SK-N-SH (cell line): ENCODE measurements at regions not wholly inside any gene's neighbourhood (a gene's known extent, or its start where the extent isn't known, plus 50 kb on each side); places are given as distances from the start of the nearest gene placed in this dataset.

ENCODE experiments used
- EP300 ChIP-seq, 2 experiments: IDR thresholded peaks; 2 replicates each; pipeline versions ENCODE4 v1.4.0 to v1.6.1; 2012; ENCODE audit warnings: borderline replicate concordance in 1 of 2, low read depth in 1 of 2, low read length in 1 of 2
- POLR2AphosphoS5 ChIP-seq: IDR thresholded peaks from 2 replicates; pipeline ENCODE4 v1.6.1; 2012; ENCODE audit warnings: low read depth, low read length
- SIN3A ChIP-seq: IDR thresholded peaks from 2 replicates; pipeline ENCODE4 v1.6.1; 2012; ENCODE audit warnings: low read depth, mild to moderate bottlenecking, low read length, moderate library complexity, borderline replicate concordance
- TAF1 ChIP-seq: IDR thresholded peaks from 2 replicates; pipeline ENCODE4 v1.6.1; 2012; ENCODE audit warnings: low read depth, mild to moderate bottlenecking, low read length, moderate library complexity, borderline replicate concordance
- TF ChIP-seq, protein P1 (sequence below): fragments of 200-600 bp; sonication (generic); IDR thresholded peaks from 2 replicates; pipeline ENCODE4 v1.6.1; 2017; ENCODE audit warnings: antibody characterized with exemption, mild to moderate bottlenecking, moderate library complexity
- TF ChIP-seq, protein P2 (sequence below): fragments of 150-350 bp; IDR thresholded peaks from 2 replicates; pipeline ENCODE4 v1.6.1; 2016; ENCODE audit warnings: mild to moderate bottlenecking, low read depth, low read length

DNA sequence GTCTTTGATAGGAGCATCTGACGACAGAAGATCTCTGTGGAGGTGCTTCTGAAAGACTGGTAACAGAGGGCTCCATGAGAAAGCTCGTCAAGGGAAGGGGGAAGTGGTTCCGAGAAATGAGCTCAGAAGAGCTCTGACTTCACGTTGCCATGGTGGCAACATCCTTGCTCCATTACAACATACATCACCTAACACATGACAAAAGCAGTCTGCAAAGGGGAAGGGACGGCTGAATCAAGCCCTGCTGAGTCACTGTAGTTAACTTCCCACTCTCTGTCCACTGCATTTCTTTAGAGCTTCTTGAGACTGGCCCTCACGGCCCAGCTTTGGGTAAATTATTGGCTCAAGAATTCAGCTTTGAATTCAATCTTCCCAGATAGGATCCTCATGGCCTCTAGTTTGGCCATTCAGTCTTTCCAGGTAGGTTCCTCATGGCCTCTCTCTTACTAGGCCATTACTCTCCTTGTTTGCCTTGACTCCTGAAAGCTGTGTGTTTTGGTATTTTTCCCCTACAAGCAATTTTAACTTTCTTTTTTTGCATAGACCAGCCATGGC lies 88.0 kb upstream of the ZNF648 start:
- TF ChIP-seq, protein P1, sequence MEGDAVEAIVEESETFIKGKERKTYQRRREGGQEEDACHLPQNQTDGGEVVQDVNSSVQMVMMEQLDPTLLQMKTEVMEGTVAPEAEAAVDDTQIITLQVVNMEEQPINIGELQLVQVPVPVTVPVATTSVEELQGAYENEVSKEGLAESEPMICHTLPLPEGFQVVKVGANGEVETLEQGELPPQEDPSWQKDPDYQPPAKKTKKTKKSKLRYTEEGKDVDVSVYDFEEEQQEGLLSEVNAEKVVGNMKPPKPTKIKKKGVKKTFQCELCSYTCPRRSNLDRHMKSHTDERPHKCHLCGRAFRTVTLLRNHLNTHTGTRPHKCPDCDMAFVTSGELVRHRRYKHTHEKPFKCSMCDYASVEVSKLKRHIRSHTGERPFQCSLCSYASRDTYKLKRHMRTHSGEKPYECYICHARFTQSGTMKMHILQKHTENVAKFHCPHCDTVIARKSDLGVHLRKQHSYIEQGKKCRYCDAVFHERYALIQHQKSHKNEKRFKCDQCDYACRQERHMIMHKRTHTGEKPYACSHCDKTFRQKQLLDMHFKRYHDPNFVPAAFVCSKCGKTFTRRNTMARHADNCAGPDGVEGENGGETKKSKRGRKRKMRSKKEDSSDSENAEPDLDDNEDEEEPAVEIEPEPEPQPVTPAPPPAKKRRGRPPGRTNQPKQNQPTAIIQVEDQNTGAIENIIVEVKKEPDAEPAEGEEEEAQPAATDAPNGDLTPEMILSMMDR = no peak
- TF ChIP-seq TAF1 (no peak), EP300 (IDR thresholded peaks at IDR 0.05; ENCODE audit: borderline replicate concordance in 1 of 2, low read depth in 1 of 2, low read length in 1 of 2) (no peak), POLR2AphosphoS5 (no peak), SIN3A (no peak)
- TF ChIP-seq, protein P2, sequence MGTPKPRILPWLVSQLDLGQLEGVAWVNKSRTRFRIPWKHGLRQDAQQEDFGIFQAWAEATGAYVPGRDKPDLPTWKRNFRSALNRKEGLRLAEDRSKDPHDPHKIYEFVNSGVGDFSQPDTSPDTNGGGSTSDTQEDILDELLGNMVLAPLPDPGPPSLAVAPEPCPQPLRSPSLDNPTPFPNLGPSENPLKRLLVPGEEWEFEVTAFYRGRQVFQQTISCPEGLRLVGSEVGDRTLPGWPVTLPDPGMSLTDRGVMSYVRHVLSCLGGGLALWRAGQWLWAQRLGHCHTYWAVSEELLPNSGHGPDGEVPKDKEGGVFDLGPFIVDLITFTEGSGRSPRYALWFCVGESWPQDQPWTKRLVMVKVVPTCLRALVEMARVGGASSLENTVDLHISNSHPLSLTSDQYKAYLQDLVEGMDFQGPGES = no peak
